Erythroblast (primary cell): ENCODE measurements at regions not wholly inside any gene's neighbourhood (a gene's known extent, or its start where the extent isn't known, plus 50 kb on each side); places are given as distances from the start of the nearest gene placed in this dataset.

ENCODE experiments used
- GATA1 ChIP-seq: IDR thresholded peaks from 2 replicates; pipeline ENCODE4 v1.6.1; 2011; ENCODE audit warnings: low read depth, mild to moderate bottlenecking, control low read depth, low read length, moderate library complexity
- POLR2A ChIP-seq: IDR thresholded peaks from 2 replicates; pipeline ENCODE4 v1.6.1; 2011; ENCODE audit warnings: mild to moderate bottlenecking, low read length

DNA sequence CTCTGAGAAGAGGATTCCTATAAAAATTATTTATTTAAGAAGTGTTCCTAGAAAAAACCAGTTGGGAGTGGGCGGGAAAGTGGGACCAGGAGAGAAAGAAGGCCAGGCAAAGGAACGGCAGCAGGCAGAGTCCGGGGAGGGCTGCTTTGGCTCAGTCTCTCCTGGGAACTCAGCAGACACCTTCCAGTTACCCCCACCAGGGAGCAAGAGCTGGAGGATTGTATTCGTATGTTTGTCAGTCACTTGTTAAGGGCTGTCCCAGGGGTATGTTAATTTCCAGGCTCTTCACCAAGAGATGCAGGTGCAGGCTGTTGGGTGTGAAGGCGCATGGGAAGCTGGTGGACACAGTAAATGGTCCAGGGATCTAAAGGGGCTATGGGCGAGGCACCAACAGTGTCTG lies 53.0 kb upstream of the CHD6 start:
- TF ChIP-seq POLR2A (no peak), GATA1 (no peak)
